HFFc6 (cell line): ENCODE measurements at regions not wholly inside any gene's neighbourhood (a gene's known extent, or its start where the extent isn't known, plus 50 kb on each side); places are given as distances from the start of the nearest gene placed in this dataset.

Source experiments
- DNase-seq: peaks from one replicate; pipeline ENCODE4 v3.0.0-alpha.2; 2018
- H3K27ac Mint-ChIP-seq: 2 replicates; pipeline ENCODE4 v1.8.0; 2020; ENCODE audit warnings: mild to moderate bottlenecking, mixed read lengths
- H3K27me3 Mint-ChIP-seq: 2 replicates; pipeline ENCODE4 v1.8.0; 2021; ENCODE audit warnings: mild to moderate bottlenecking, moderate library complexity, mixed read lengths; ENCODE audit not compliant: insufficient read depth
- H3K36me3 Mint-ChIP-seq: 2 replicates; pipeline ENCODE4 v1.8.0; 2021; ENCODE audit warnings: low read depth, mixed read lengths
- H3K4me1 Mint-ChIP-seq: 2 replicates; pipeline ENCODE4 v1.8.0; 2020; ENCODE audit warnings: low read depth, mixed read lengths
- H3K4me3 Mint-ChIP-seq: 2 replicates; pipeline ENCODE4 v1.8.0; 2020; ENCODE audit warnings: mild to moderate bottlenecking, moderate library complexity, mixed read lengths
- H3K9me3 Mint-ChIP-seq: 2 replicates; pipeline ENCODE4 v1.8.0; 2020; ENCODE audit warnings: mild to moderate bottlenecking, mixed read lengths
- TF ChIP-seq, protein P1 (sequence below): fragments of 200-600 bp; sonication (generic); IDR thresholded peaks from 2 replicates; pipeline ENCODE4 v1.5.0; 2021; ENCODE audit warnings: antibody characterized with exemption, mild to moderate bottlenecking

- no peak overlapping the region for H3K27ac Mint-ChIP-seq
- no peak for DNase-seq
- no peaks in the 10 kb centered on the region for H3K4me1 Mint-ChIP-seq
- TF ChIP-seq, protein P1, sequence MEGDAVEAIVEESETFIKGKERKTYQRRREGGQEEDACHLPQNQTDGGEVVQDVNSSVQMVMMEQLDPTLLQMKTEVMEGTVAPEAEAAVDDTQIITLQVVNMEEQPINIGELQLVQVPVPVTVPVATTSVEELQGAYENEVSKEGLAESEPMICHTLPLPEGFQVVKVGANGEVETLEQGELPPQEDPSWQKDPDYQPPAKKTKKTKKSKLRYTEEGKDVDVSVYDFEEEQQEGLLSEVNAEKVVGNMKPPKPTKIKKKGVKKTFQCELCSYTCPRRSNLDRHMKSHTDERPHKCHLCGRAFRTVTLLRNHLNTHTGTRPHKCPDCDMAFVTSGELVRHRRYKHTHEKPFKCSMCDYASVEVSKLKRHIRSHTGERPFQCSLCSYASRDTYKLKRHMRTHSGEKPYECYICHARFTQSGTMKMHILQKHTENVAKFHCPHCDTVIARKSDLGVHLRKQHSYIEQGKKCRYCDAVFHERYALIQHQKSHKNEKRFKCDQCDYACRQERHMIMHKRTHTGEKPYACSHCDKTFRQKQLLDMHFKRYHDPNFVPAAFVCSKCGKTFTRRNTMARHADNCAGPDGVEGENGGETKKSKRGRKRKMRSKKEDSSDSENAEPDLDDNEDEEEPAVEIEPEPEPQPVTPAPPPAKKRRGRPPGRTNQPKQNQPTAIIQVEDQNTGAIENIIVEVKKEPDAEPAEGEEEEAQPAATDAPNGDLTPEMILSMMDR = no peak
- peaks cover 22% of the 10 kb centered on the region for H3K27me3 Mint-ChIP-seq
- H3K9me3 Mint-ChIP-seq = no peaks in the 10 kb centered on the region
- no peaks in the 10 kb centered on the region for H3K36me3 Mint-ChIP-seq
- no peak overlapping the region for H3K4me3 Mint-ChIP-seq
Measured at GRCh38 chr15:25618161-25618560, 179.3 kb upstream of the UBE3A start.

DNA sequence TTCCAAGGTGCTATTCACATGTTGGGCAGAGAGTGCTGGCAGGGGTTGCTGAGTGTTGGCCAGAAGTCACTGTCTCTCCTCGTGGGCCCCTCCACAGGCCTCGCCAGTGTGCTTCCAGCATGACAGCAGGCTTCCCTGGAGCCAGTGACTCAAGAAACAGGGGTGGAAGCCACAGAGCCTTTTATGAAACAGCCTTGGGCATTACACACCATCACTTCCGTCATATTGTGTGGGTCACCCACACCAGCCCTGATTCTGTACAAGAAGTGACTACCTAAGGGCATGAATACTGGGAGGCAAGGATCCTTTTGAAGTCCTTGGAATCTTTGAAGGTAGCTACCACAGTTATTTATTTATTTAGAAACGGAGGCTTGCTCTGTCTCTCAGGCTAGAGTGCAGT lies 177.6 kb upstream of the UBE3A start:
- no peak for DNase-seq
- peaks cover 10% of the 10 kb centered on the region for H3K27me3 Mint-ChIP-seq
- no peaks in the 10 kb centered on the region for H3K9me3 Mint-ChIP-seq
- H3K4me1 Mint-ChIP-seq = no peaks in the 10 kb centered on the region
- H3K4me3 Mint-ChIP-seq = no peak overlapping the region
- H3K36me3 Mint-ChIP-seq = no peaks in the 10 kb centered on the region
- TF ChIP-seq, protein P1 = no peak
- H3K27ac Mint-ChIP-seq = no peak overlapping the region

DNA sequence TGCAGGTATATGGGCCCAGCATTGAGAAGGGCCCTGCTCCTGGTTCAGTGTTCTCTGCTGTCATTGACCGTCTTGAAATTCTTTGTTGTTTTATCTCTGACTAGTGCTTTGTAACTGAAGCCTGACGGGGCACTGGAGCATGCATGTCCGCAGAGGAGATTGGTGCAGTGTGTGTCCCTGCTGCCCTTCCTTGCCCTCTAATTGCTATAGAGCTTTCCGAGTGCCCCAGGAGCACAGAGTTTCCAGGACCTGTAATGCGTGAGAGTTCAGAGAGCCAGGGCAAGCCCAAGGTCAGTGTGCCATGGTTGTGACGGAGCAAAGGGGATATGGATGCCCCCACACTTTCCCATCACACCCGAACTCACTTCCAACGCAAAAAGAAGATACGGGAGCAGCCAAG lies 174.3 kb upstream of the UBE3A start:
- H3K4me1 Mint-ChIP-seq = no peaks in the 10 kb centered on the region
- H3K4me3 Mint-ChIP-seq = no peak overlapping the region
- no peak for DNase-seq
- H3K27me3 Mint-ChIP-seq = peaks cover 5% of the 10 kb centered on the region
- H3K27ac Mint-ChIP-seq = no peak overlapping the region
- H3K9me3 Mint-ChIP-seq = no peaks in the 10 kb centered on the region
- H3K36me3 Mint-ChIP-seq = no peaks in the 10 kb centered on the region
- TF ChIP-seq, protein P1 = no peak

DNA sequence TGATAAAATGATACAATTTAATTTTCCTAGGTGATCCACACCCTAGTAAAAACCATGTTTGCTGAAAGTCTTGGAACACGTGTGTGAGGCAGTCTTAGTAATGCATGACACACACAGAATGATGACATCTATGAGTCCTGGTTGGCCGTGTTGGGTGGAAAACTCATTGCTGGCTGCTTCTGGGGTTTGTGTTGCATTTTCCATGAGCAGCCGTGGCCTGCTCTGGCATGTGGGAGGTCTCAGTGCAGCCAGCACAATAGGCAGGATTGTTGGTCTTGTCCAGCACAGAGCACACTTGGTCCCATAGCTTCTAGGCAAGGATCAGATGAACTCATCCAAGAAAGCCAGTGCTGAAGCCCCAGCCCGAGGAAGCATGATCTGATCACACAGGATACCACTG lies 172.8 kb upstream of the UBE3A start:
- no peak for DNase-seq
- no peaks in the 10 kb centered on the region for H3K36me3 Mint-ChIP-seq
- H3K27me3 Mint-ChIP-seq = peaks cover 13% of the 10 kb centered on the region
- TF ChIP-seq, protein P1 = no peak
- H3K9me3 Mint-ChIP-seq = no peaks in the 10 kb centered on the region
- no peak overlapping the region for H3K27ac Mint-ChIP-seq
- no peak overlapping the region for H3K4me3 Mint-ChIP-seq
- H3K4me1 Mint-ChIP-seq = no peaks in the 10 kb centered on the region

DNA sequence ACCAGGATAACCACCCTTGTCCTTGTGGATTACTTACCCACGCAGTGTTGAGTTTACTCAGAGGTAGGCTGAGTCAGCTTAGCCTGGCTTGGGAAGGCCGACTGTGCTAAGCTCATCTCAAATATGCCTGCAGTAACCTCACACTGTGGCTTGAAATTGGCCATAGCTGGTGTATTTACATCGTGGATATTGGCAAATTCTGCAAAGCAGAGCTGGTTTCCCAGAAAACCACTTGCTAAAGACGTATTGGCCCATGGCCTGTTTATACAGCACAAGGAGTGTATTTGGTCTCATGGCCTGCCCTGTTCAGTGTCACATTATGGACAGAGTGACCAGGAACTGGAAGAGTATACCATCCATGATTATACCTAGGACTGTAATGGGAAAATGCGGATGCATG lies 170.5 kb upstream of the UBE3A start:
- Mint-ChIP-seq H3K9me3 (no peaks in the 10 kb centered on the region), H3K4me3 (no peak overlapping the region), H3K27me3 (peaks cover 12% of the 10 kb centered on the region), H3K4me1 (no peaks in the 10 kb centered on the region), H3K27ac (no peak overlapping the region), H3K36me3 (no peaks in the 10 kb centered on the region)
- no peak for DNase-seq
- TF ChIP-seq, protein P1 = no peak

DNA sequence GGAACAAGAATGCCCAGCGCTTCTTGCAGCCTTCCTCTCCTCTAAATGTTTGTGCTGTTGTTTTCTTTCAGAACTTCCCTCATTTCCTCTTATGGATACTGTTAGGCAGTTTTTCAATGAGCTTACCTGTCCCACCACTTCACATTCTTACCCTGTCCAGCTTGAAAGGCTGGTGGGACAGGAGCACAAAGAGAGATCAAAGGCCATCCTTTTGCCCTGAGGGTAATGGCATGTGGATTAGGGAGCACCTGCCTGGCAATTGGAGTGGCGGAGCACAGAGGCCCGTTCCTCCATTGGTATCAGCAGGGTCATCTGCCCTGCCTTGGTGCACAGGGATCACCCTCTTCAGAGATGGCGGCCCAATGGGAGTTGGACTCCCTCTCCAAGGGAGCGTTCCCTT lies 170.1 kb upstream of the UBE3A start:
- Mint-ChIP-seq H3K27me3 (peaks cover 14% of the 10 kb centered on the region), H3K4me3 (no peak overlapping the region)

More for the DNA sequence above, 170.1 kb upstream of the UBE3A start:
- DNase-seq = no peak
- H3K4me1 Mint-ChIP-seq = no peaks in the 10 kb centered on the region
- H3K9me3 Mint-ChIP-seq = no peaks in the 10 kb centered on the region
- H3K27ac Mint-ChIP-seq = no peak overlapping the region
- H3K36me3 Mint-ChIP-seq = no peaks in the 10 kb centered on the region
- TF ChIP-seq, protein P1 = no peak
